HepG2 (cell line): ENCODE measurements at regions not wholly inside any gene's neighbourhood (a gene's known extent, or its start where the extent isn't known, plus 50 kb on each side); places are given as distances from the start of the nearest gene placed in this dataset.

Experiments used
- ATAC-seq: fragments of 200-7000 bp; cut with Tn5 transposase; 3 replicates; pipeline ENCODE4 v1.9.1; 2020; ENCODE audit warnings: mild to moderate bottlenecking, moderate library complexity
- BruUV-seq: library from RNA; stranded (reverse); fragments of 400-500 nt; replicated peaks from 2 replicates; lab custom pipeline; 2021; lab: Mats Ljungman, UMichigan
- CTCF ChIA-PET: fragments of 300-600 bp; formaldehyde crosslinking; extraction: SDS; loops from one replicate; lab custom pipeline; 2021; ENCODE audit warnings: low total read pairs, inconsistent platforms, low intra/inter-chr PET ratio; lab: Yijun Ruan, JAX
- POLR2A ChIA-PET: fragments of 350-600 bp; sonication (Branson Sonifier 250); formaldehyde crosslinking; loops from one replicate; lab custom pipeline; 2020; ENCODE audit warnings: antibody characterized with exemption, inconsistent platforms; lab: Yijun Ruan, JAX
- DNase-seq: peaks from one replicate; pipeline ENCODE4 v3.0.0-alpha.2; 2015; ENCODE audit warnings: low spot score
- FAIRE-seq: peaks from 3 replicates; lab custom pipeline; 2011; peaks lifted over from hg19 to GRCh38; lab: Jason Lieb, UNC
- H2AFZ ChIP-seq: one replicate; pipeline ENCODE4 v1.6.1; 2011; ENCODE audit warnings: low read length, inconsistent platforms
- H3K27ac ChIP-seq: fragments of 300-600 bp; 3 replicates; pipeline ENCODE4 v1.8.0; 2011; ENCODE audit warnings: mixed run types, mild to moderate bottlenecking, mixed read lengths, low read length, inconsistent platforms; ENCODE audit not compliant: insufficient read depth; ENCODE audit errors: extremely low read length
- H3K27me3 ChIP-seq, 2 experiments: fragments of 200-600 bp in 1 of 2; 2 replicates in 1 of 2; 3 replicates in 1 of 2; pipeline versions ENCODE4 v1.6.0 to v1.8.0; 2011; ENCODE audit warnings: low read length in 2 of 2, mild to moderate bottlenecking in 2 of 2, moderate library complexity in 2 of 2, inconsistent platforms in 1 of 2; ENCODE audit not compliant: insufficient read depth in 2 of 2, control insufficient read depth in 1 of 2
- H3K36me3 ChIP-seq, 2 experiments: fragments of 200-600 bp in 1 of 2; replicated peaks in 1 of 2; 2 replicates in 1 of 2; 3 replicates in 1 of 2; pipeline versions ENCODE4 v1.5.1 to v1.8.0; 2011; ENCODE audit warnings: low read length in 2 of 2, inconsistent platforms in 1 of 2; ENCODE audit not compliant: insufficient read depth in 2 of 2, control insufficient read depth in 1 of 2
- H3K4me1 ChIP-seq: 2 replicates; pipeline ENCODE4 v1.5.1; 2012; ENCODE audit warnings: low read length, inconsistent platforms; ENCODE audit not compliant: insufficient read depth
- H3K4me2 ChIP-seq: 2 replicates; pipeline ENCODE4 v1.6.0; 2011; ENCODE audit warnings: low read depth, low read length, inconsistent platforms
- H3K4me3 ChIP-seq, 3 experiments: fragments of 200-600 bp in 1 of 3; sonication (generic), shearing (Covaris generic) in 1 of 3; replicated peaks in 1 of 3; 2 replicates each; pipeline ENCODE4 v1.5.1; 2011 to 2016; ENCODE audit warnings: low read length in 3 of 3, inconsistent platforms in 2 of 3, low read depth in 2 of 3, mild to moderate bottlenecking in 2 of 3, control low read depth in 1 of 3, mixed read lengths in 1 of 3; ENCODE audit not compliant: insufficient read depth in 1 of 3
- H3K79me2 ChIP-seq: one replicate; pipeline ENCODE4 v1.6.1; 2011; ENCODE audit warnings: low read length, inconsistent platforms; ENCODE audit not compliant: insufficient read depth
- H3K9ac ChIP-seq: 2 replicates; pipeline ENCODE4 v1.6.0; 2011; ENCODE audit warnings: mild to moderate bottlenecking, low read depth, low read length, inconsistent platforms; ENCODE audit not compliant: insufficient read depth
- H3K9me3 ChIP-seq: 2 replicates; pipeline ENCODE4 v1.5.1; 2012; ENCODE audit warnings: mild to moderate bottlenecking, low read length
- H4K20me1 ChIP-seq: 2 replicates; pipeline ENCODE4 v1.6.0; 2011; ENCODE audit warnings: inconsistent platforms, mild to moderate bottlenecking, low read length, moderate library complexity; ENCODE audit not compliant: insufficient read depth
- CREB1 ChIP-seq, 2 experiments: fragments of 450-650 bp in 1 of 2; IDR thresholded peaks; 2 replicates each; pipeline ENCODE4 v1.6.1; 2016 to 2017; ENCODE audit warnings: control low read depth in 1 of 2, mild to moderate bottlenecking in 1 of 2, missing compliant biosample characterization in 1 of 2, missing genetic modification characterization in 1 of 2
- ELF4 ChIP-seq: sonication (generic); formaldehyde crosslinking; IDR thresholded peaks from 2 replicates; pipeline ENCODE4 v1.5.0; 2020; ENCODE audit warnings: missing genetic modification reagents, mild to moderate bottlenecking, moderate library complexity, borderline replicate concordance
- FOSL2 ChIP-seq: sonication (generic); formaldehyde crosslinking; IDR thresholded peaks from 2 replicates; pipeline ENCODE4 v1.4.0; 2020; ENCODE audit warnings: missing genetic modification reagents
- FOXA1 ChIP-seq, 2 experiments: fragments of 450-650 bp in 1 of 2; sonication (generic) in 1 of 2; formaldehyde crosslinking in 1 of 2; IDR thresholded peaks; 2 replicates each; pipeline versions ENCODE4 v1.4.0 to v1.6.1; 2016 to 2020; ENCODE audit warnings: missing genetic modification reagents in 1 of 2
- JUN ChIP-seq: sonication (generic); formaldehyde crosslinking; IDR thresholded peaks from 2 replicates; pipeline ENCODE4 v1.4.0; 2020; ENCODE audit warnings: mild to moderate bottlenecking, missing genetic modification reagents
- MAFG ChIP-seq: sonication (generic); formaldehyde crosslinking; IDR thresholded peaks from 2 replicates; pipeline ENCODE4 v1.5.1; 2020; ENCODE audit warnings: mild to moderate bottlenecking, missing genetic modification reagents
- RNF2 ChIP-seq: fragments of 450-650 bp; conservative IDR thresholded peaks from 2 replicates; pipeline ENCODE4 v1.6.1; 2016; ENCODE audit warnings: low read depth
- RXRB ChIP-seq: IDR thresholded peaks from 2 replicates; pipeline ENCODE4 v1.6.1; 2016; ENCODE audit warnings: borderline replicate concordance, missing genetic modification reagents, missing compliant biosample characterization
- STAG1 ChIP-seq: sonication (generic); formaldehyde crosslinking; IDR thresholded peaks from 2 replicates; pipeline ENCODE4 v1.4.0; 2020; ENCODE audit warnings: missing genetic modification reagents
- WGBS: methylation state at CpG from one replicate; pipeline ENCODE4 v1.1.6; 2017; ENCODE audit warnings: low lambda C conversion rate; 5-methylcytosine and 5-hydroxymethylcytosine counted together
- in situ Hi-C: cut with HindIII; loops from 2 replicates; pipeline ENCODE4 v1.10.0; 2017; ENCODE audit warnings: low pct_unique_long_range_greater_than_20kb; ENCODE audit not compliant: extremely low pct_ligation_motif_present
- intact Hi-C: fragments of 100-400 bp; cut with micrococcal nuclease; formaldehyde crosslinking; loops from one replicate; pipeline ENCODE4 v1.10.0; 2022; ENCODE audit not compliant: unreplicated experiment
- TF ChIP-seq, protein P1 (sequence below): IDR thresholded peaks from 2 replicates; pipeline ENCODE4 v1.6.1; 2016; ENCODE audit warnings: low read depth, borderline replicate concordance
- TF ChIP-seq, protein P2 (sequence below): sonication (generic); formaldehyde crosslinking; IDR thresholded peaks from 2 replicates; pipeline ENCODE4 v1.5.0; 2020; ENCODE audit warnings: mild to moderate bottlenecking, missing genetic modification reagents, moderate library complexity

DNA sequence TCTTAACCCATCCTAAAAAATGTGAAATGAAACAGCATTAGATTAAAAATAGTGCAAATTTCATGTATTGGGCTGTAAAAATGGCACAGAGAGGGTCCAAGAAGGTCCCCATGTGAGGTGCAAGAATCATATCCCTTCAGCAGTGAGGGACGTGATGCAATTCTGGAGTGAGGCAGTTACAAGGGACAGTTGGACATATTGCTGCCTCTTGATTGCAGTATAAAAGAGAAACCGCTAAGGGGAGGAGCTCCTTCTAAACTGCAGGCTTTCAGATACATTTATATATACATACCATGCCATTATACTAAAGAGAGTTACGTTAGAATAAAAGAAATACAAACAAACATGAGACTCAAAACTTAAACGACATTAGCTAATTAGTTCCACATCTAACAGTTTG is 304.2 kb upstream of the CTNNB1 start (continued):
- TF ChIP-seq, protein P1, sequence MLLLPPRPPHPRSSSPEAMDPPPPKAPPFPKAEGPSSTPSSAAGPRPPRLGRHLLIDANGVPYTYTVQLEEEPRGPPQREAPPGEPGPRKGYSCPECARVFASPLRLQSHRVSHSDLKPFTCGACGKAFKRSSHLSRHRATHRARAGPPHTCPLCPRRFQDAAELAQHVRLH (CRISPR knock-in tag): no peak
- TF ChIP-seq RNF2 (no peak), ELF4 (no peak), MAFG (CRISPR knock-in tag) (no peak)
- TF ChIP-seq, all 625 proteins: peak for 0

DNA sequence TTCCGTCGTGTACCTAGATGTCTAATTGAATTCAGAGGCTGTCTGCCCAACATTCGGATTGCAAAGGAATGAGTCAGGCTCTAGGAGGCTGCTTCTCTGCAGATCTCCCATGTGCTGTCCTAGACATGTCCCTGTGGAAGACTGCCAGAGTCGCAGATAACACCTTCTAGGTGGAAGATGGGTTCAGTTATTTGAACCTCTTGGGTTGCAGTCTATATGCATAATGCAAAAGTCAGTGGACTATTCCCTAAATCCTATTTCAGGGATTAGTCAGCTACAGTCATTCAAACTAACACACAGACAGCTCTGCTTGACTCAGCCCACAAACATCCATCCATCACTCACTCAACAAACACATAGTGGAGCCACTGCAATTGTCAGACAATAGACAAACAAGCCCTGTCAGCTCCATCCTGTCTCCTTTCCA is 300.0 kb upstream of the CTNNB1 start:
- CTCF ChIA-PET: no interaction called here
- Histone ChIP-seq H3K4me2 (no peak overlapping the region), H3K9me3 (no peaks in the 10 kb centered on the region), H3K27me3 (no peaks in the 10 kb centered on the region), H3K4me3 (no peak overlapping the region), H3K36me3 (no peaks in the 10 kb centered on the region), H3K27ac (no peak overlapping the region), H3K79me2 (no peaks in the 10 kb centered on the region), H4K20me1 (no peaks in the 10 kb centered on the region), H3K9ac (no peak overlapping the region), H3K4me1 (peaks cover 10% of the 10 kb centered on the region), H2AFZ (no peak overlapping the region)
- peak; percentile 17 for DNase-seq
- in situ Hi-C loops (no loop called here), intact Hi-C loops (no loop called here)
- no peak for ATAC-seq
- POLR2A ChIA-PET: no interaction called here
- no peak for FAIRE-seq
- TF ChIP-seq FOXA1 (IDR thresholded peaks at IDR 0.05) (no peak), FOXA1 (CRISPR knock-in tag; IDR thresholded peaks at IDR 0.05) (no peak), FOSL2 (CRISPR knock-in tag) (peak; percentile 61; the same call in 1 of the 2 replicates)
- no TSS peak for BruUV-seq
- 38% methylated on average over 4 of the region's 4 CpGs for WGBS

DNA sequence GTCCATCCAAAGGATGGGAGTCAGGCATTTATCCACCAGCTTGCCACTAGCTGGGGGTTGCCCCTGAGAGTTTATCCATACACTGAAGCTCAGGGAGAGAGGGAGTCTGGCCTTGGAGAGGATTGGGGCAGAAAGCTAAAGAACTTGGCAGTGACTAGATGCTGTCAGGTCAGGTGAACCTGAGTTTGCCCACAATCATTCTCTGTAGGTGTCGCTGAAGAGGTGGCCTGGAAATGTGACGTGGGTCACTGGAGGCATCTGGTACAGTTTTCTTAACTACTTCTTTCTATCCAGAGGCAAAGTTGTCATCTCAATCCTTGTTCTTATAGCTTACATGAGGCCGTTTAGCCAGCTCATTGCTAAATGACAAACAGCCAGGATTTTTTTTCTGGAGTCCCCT is 298.0 kb upstream of the CTNNB1 start:
- Histone ChIP-seq H3K4me1 (0 out of 2 replicates have a peak, but pooled peaks cover 6% of the 10 kb centered on the region), H2AFZ (no peak overlapping the region), H3K4me3 (no peak overlapping the region), H3K27ac (no peak overlapping the region), H4K20me1 (no peaks in the 10 kb centered on the region), H3K9me3 (no peaks in the 10 kb centered on the region), H3K36me3 (no peaks in the 10 kb centered on the region), H3K27me3 (no peaks in the 10 kb centered on the region), H3K9ac (no peak overlapping the region), H3K79me2 (no peaks in the 10 kb centered on the region), H3K4me2 (no peak overlapping the region)
- ChIA-PET CTCF (no interaction called here), POLR2A (no interaction called here)
- BruUV-seq: no TSS peak
- in situ Hi-C loops (no loop called here), intact Hi-C loops (no loop called here)
- no peak for FAIRE-seq
- peak; percentile 42; the same call in 2 of the 3 replicates for ATAC-seq
- DNase-seq: no peak
- TF ChIP-seq JUN (CRISPR knock-in tag): no peak
- TF ChIP-seq, protein P2, sequence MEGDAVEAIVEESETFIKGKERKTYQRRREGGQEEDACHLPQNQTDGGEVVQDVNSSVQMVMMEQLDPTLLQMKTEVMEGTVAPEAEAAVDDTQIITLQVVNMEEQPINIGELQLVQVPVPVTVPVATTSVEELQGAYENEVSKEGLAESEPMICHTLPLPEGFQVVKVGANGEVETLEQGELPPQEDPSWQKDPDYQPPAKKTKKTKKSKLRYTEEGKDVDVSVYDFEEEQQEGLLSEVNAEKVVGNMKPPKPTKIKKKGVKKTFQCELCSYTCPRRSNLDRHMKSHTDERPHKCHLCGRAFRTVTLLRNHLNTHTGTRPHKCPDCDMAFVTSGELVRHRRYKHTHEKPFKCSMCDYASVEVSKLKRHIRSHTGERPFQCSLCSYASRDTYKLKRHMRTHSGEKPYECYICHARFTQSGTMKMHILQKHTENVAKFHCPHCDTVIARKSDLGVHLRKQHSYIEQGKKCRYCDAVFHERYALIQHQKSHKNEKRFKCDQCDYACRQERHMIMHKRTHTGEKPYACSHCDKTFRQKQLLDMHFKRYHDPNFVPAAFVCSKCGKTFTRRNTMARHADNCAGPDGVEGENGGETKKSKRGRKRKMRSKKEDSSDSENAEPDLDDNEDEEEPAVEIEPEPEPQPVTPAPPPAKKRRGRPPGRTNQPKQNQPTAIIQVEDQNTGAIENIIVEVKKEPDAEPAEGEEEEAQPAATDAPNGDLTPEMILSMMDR (CRISPR knock-in tag): peak; percentile 53
- TF ChIP-seq RXRB (CRISPR knock-in tag): peak; percentile 15; the same call in 1 of the 2 replicates
- TF ChIP-seq STAG1 (CRISPR knock-in tag): peak; percentile 50
- peak; percentile 29; the same call in 1 of the 2 replicates for TF ChIP-seq CREB1 (IDR thresholded peaks at IDR 0.05)
- TF ChIP-seq CREB1 (CRISPR knock-in tag; IDR thresholded peaks at IDR 0.05): no peak
- WGBS: 30% methylated on average over 3 of the region's 3 CpGs
